ENCODE measurements at regions not wholly inside any gene's neighbourhood (a gene's known extent, or its start where the extent isn't known, plus 50 kb on each side); places are given as distances from the start of the nearest gene placed in this dataset.

DNA sequence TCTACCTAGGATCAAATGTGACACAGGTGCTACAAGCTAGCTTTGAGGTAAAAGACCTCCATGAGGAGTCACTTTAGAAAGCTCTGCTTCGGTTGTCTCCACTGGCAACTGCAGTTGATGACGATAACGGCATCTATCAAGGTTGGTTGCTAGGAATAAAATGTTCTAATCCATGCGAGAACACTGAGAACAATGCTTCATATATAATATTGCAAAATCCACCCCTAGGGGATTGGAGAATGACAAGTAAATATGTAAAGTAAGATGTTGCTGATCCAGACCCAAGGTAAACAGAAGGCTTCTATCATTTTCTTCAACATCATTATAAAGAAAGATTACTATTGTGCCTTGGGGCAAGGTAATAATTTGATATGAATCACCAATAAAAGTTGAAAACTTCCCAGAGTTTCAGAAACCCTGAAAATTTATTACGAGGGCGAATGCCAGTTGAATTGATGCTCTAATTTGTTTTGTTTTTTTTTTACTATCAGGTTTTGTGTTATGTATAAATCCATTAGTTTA, 1003.4 kb downstream of the CDH18 start:
- Histone ChIP-seq H2AK5ac (ENCODE audit: low read depth, low read length) (no peak overlapping the region), H3K27ac (ENCODE audit: low read depth, low read length) (no peak overlapping the region), H2BK15ac (ENCODE audit: low read length) (no peak overlapping the region), H3K14ac (ENCODE audit: insufficient read length) (no peak overlapping the region), H3K27me3 (replicated peaks in 1 of 4; ENCODE audit: control insufficient read depth in 3 of 4, extremely low read depth in 1 of 4, insufficient read depth in 3 of 4, low read length in 3 of 4) (no peaks in the 10 kb centered on the region), H3K36me3 (ENCODE audit: control insufficient read depth in 2 of 4, insufficient read depth in 4 of 4, low read length in 3 of 4) (no peaks in the 10 kb centered on the region), H3K23me2 (ENCODE audit: low read depth, low read length) (no peaks in the 10 kb centered on the region), H3K79me1 (ENCODE audit: low read depth, low read length) (no peaks in the 10 kb centered on the region), H3K4me2 (ENCODE audit: insufficient read depth in 1 of 2, low read depth in 2 of 2, low read length in 2 of 2) (no peak overlapping the region), H3K4ac (replicated peaks; ENCODE audit: insufficient read length, low read depth, low read length) (no peak overlapping the region), H2AFZ (ENCODE audit: low read length) (0 out of 2 replicates have a peak overlapping the region, but pooled peaks have one; percentile 33), H2BK5ac (ENCODE audit: low read depth, low read length) (no peak overlapping the region), H4K5ac (ENCODE audit: insufficient read length, low read depth, low read length) (no peak overlapping the region), H4K8ac (ENCODE audit: extremely low read depth, insufficient read depth, low read length) (no peak overlapping the region), H2BK20ac (ENCODE audit: low read length) (no peak overlapping the region), H3K23ac (ENCODE audit: insufficient read length) (no peak overlapping the region), H3K4me3 (ENCODE audit: extremely low read depth in 1 of 4, insufficient read depth in 2 of 4, low read depth in 3 of 4, low read length in 4 of 4) (no peak overlapping the region), H3K56ac (replicated peaks; ENCODE audit: insufficient read length, low read depth, low read length) (no peak overlapping the region), H3K4me1 (replicated peaks in 1 of 4; ENCODE audit: control insufficient read depth in 3 of 4, insufficient read depth in 4 of 4, low read length in 3 of 4) (peaks cover 0 to 3% (median 1%) of the 10 kb centered on the region in 4 experiments; a peak in 3 of 7 replicates), H3K9ac (replicated peaks in 1 of 4; ENCODE audit: extremely low read depth in 1 of 4, low read depth in 3 of 4, low read length in 3 of 4) (no peak overlapping the region), H3K9me3 (ENCODE audit: insufficient read depth in 2 of 2, low read depth in 1 of 2, low read length in 1 of 2) (peaks cover 4 to 8% of the 10 kb centered on the region in 2 experiments; a peak in 3 of 4 replicates), H3K79me2 (ENCODE audit: control insufficient read depth in 1 of 2, insufficient read depth in 2 of 2, low read length in 2 of 2) (no peaks in the 10 kb centered on the region), H2BK120ac (replicated peaks; ENCODE audit: low read depth, low read length) (no peak overlapping the region), H4K91ac (replicated peaks; ENCODE audit: insufficient read length, low read length) (no peak overlapping the region), H2BK12ac (ENCODE audit: low read depth, low read length) (no peak overlapping the region), H4K20me1 (replicated peaks in 1 of 2; ENCODE audit: control insufficient read depth in 1 of 2, insufficient read depth in 2 of 2, low read length in 2 of 2) (no peaks in the 10 kb centered on the region), H3K18ac (ENCODE audit: extremely low read depth, low read length) (no peak overlapping the region)
- WGBS, 2 experiments (ENCODE audit: extremely low coverage in 1 of 2, insufficient coverage in 1 of 2, insufficient read length in 1 of 2, insufficient replicate concordance in 2 of 2, low coverage in 1 of 2, low lambda C conversion rate in 2 of 2, missing lambda C conversion rate in 1 of 2) = 86% methylated on average over 6 of the region's 6 CpGs; no CpG with 5 or more reads in 1 of the 2 experiments
- ChIA-PET CTCF (ENCODE audit: partially characterized antibody) (interaction anchor here (1.0 kb wide), 1 partner anchor 13 kb away, joined by 3 read pairs; no protein-coding TSS in a partner anchor), POLR2A (ENCODE audit: partially characterized antibody) (no interaction called here)
- no peak for FAIRE-seq
- TF ChIP-seq EGR1 (IDR thresholded peaks at IDR 0.05; ENCODE audit: borderline replicate concordance, low read depth, low read length) (no peak), MAFK (IDR thresholded peaks at IDR 0.05; ENCODE audit: low read depth, low read length) (no peak), TEAD4 (IDR thresholded peaks at IDR 0.05; ENCODE audit: low read depth, low read length) (no peak), POLR2A (IDR thresholded peaks at IDR 0.05; ENCODE audit: control extremely low read depth in 1 of 2, low read depth in 2 of 2, low read length in 2 of 2) (no peak), POLR2AphosphoS5 (IDR thresholded peaks at IDR 0.05; ENCODE audit: low read depth, low read length) (no peak), SAP30 (IDR thresholded peaks at IDR 0.05; ENCODE audit: insufficient read depth, insufficient replicate concordance, low read length) (no peak), KDM5A (IDR thresholded peaks at IDR 0.05; ENCODE audit: low read length) (no peak), NRF1 (IDR thresholded peaks at IDR 0.05; ENCODE audit: low read depth, low read length) (no peak)
- DNase-seq (ENCODE audit: low read depth in 1 of 2, low spot score in 2 of 2) = no peak

Measured in H1 (cell line).